ENCODE measurements at regions not wholly inside any gene's neighbourhood (a gene's known extent, or its start where the extent isn't known, plus 50 kb on each side); places are given as distances from the start of the nearest gene placed in this dataset.

DNA sequence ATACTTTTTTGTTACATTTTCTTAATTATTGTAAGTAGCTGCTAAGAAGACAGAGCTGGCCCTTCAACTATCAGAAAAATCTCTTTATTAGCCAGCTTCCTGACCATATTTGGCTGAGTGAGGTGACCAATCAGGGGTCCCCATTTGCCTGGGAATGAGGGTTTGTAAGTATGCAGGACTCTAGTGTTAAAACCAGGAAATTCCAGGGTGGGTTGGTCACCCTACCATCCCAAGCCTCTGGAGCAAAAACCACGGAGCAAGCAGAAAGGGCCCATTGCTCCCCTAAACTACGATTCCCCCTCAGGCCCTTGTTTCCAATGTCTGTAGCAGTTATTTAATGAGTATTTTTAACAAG is 165.6 kb upstream of the NCKAP5 start:
- no peaks in the 10 kb centered on the region for H3K4me1 ChIP-seq (ENCODE audit: control insufficient read depth in 2 of 2, insufficient read depth in 2 of 2, low read length in 2 of 2)
- no peaks in the 10 kb centered on the region for H4K20me1 ChIP-seq (ENCODE audit: control insufficient read depth, insufficient read depth, low read length, poor library complexity, severe bottlenecking)
- H2AFZ ChIP-seq (ENCODE audit: insufficient read depth, low read depth, low read length, poor library complexity, severe bottlenecking) = no peak overlapping the region
- no peak overlapping the region for H3K4me2 ChIP-seq (replicated peaks; ENCODE audit: low read depth, low read length, poor library complexity, severe bottlenecking)
- TF ChIP-seq, protein P1, sequence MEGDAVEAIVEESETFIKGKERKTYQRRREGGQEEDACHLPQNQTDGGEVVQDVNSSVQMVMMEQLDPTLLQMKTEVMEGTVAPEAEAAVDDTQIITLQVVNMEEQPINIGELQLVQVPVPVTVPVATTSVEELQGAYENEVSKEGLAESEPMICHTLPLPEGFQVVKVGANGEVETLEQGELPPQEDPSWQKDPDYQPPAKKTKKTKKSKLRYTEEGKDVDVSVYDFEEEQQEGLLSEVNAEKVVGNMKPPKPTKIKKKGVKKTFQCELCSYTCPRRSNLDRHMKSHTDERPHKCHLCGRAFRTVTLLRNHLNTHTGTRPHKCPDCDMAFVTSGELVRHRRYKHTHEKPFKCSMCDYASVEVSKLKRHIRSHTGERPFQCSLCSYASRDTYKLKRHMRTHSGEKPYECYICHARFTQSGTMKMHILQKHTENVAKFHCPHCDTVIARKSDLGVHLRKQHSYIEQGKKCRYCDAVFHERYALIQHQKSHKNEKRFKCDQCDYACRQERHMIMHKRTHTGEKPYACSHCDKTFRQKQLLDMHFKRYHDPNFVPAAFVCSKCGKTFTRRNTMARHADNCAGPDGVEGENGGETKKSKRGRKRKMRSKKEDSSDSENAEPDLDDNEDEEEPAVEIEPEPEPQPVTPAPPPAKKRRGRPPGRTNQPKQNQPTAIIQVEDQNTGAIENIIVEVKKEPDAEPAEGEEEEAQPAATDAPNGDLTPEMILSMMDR (IDR thresholded peaks at IDR 0.05) = no peak
- no peak for TF ChIP-seq EZH2 (IDR thresholded peaks at IDR 0.05; ENCODE audit: borderline replicate concordance, insufficient read depth, low read depth, low read length, poor library complexity, severe bottlenecking)
- peaks cover 4% of the 10 kb centered on the region for H3K27me3 Mint-ChIP-seq
- no peaks in the 10 kb centered on the region for H3K36me3 ChIP-seq (replicated peaks in 1 of 2; ENCODE audit: control extremely low read depth in 1 of 2, control insufficient read depth in 1 of 2, extremely low read depth in 1 of 2, insufficient read depth in 2 of 2, low read length in 1 of 2)
- intact Hi-C loops (cut with micrococcal nuclease) = no loop called here
- no peak overlapping the region for H3K27ac Mint-ChIP-seq
- ChIA-PET POLR2A (no interaction called here), CTCF (no interaction called here)
- H3K9me3 ChIP-seq (ENCODE audit: control extremely low read depth in 1 of 3, control insufficient read depth in 2 of 3, insufficient read depth in 1 of 3, low read length in 2 of 3) = peaks cover 0 to 6% (median 0%) of the 10 kb centered on the region in 3 donors
- no peaks in the 10 kb centered on the region for H3K79me2 ChIP-seq (ENCODE audit: control insufficient read depth, insufficient read depth, low read length)
- no CpG with 5 or more reads among the region's 2 CpGs for WGBS (ENCODE audit: insufficient coverage)
- no peak for DNase-seq
- no peak overlapping the region for H3K9ac ChIP-seq (ENCODE audit: low read length)
- H3K4me3 Mint-ChIP-seq = no peak overlapping the region
- H3K4me3 ChIP-seq (ENCODE audit: control extremely low read depth in 1 of 5, extremely low read depth in 1 of 5, insufficient read depth in 1 of 5, low read depth in 2 of 5, low read length in 4 of 5) = no peak overlapping the region
- peaks cover 0 to 2% (median 0%) of the 10 kb centered on the region in 4 experiments for H3K27me3 ChIP-seq (replicated peaks in 1 of 4; ENCODE audit: control extremely low read depth in 1 of 4, control insufficient read depth in 3 of 4, insufficient read depth in 4 of 4, low read length in 3 of 4)
- H3K4me1 Mint-ChIP-seq = no peaks in the 10 kb centered on the region
- ATAC-seq (ENCODE audit: low read depth) = no peak
- H3K27ac ChIP-seq (ENCODE audit: low read length in 2 of 2) = no peak overlapping the region
- no peaks in the 10 kb centered on the region for H3K9me3 Mint-ChIP-seq (ENCODE audit: insufficient read depth)

DNA sequence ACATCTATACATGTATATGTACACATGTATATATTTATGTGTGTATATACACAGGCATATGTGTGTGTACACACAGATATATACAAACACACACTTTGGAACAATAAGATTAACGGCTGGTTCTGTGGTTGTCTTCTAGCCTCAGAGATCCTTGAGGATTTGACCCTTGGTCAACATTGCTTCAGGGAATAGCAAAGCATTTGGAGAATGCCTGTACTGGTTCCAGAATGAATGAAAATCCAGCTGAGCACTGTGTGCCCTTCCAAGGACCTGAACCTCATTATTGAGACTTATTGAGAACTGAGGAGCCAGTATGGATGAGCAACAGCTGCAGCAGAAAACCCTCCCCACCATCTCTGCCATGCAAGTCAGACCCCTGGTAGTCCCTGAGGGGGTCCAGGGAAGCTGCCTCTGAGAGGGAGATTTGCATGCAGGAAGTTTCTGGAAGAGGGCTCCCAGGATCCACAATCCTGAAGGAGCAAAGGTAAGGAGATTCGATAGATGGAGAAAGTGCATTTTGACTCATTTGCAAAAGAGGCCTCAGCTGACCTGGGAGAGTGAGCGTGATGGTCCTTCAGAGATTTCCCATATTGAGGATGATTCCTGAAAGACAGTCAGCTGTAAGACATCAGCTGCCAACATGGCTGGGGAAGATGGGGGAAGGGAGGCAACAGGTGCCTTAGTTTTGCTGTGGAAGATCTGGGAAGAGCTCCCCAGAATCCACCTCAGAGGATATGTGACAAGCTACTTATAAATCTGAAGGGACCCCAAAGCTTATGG is 166.6 kb upstream of the NCKAP5 start:
- Histone ChIP-seq H3K27me3 (replicated peaks in 1 of 4; ENCODE audit: control extremely low read depth in 1 of 4, control insufficient read depth in 3 of 4, insufficient read depth in 4 of 4, low read length in 3 of 4) (peaks cover 0 to 2% (median 0%) of the 10 kb centered on the region in 4 experiments), H4K20me1 (ENCODE audit: control insufficient read depth, insufficient read depth, low read length, poor library complexity, severe bottlenecking) (no peaks in the 10 kb centered on the region), H3K36me3 (replicated peaks in 1 of 2; ENCODE audit: control extremely low read depth in 1 of 2, control insufficient read depth in 1 of 2, extremely low read depth in 1 of 2, insufficient read depth in 2 of 2, low read length in 1 of 2) (no peaks in the 10 kb centered on the region), H3K79me2 (ENCODE audit: control insufficient read depth, insufficient read depth, low read length) (no peaks in the 10 kb centered on the region), H3K9ac (ENCODE audit: low read length) (no peak overlapping the region), H2AFZ (ENCODE audit: insufficient read depth, low read depth, low read length, poor library complexity, severe bottlenecking) (no peak overlapping the region), H3K4me2 (replicated peaks; ENCODE audit: low read depth, low read length, poor library complexity, severe bottlenecking) (no peak overlapping the region), H3K9me3 (ENCODE audit: control extremely low read depth in 1 of 3, control insufficient read depth in 2 of 3, insufficient read depth in 1 of 3, low read length in 2 of 3) (peaks cover 0 to 6% (median 0%) of the 10 kb centered on the region in 3 donors), H3K27ac (ENCODE audit: low read length in 2 of 2) (no peak overlapping the region), H3K4me3 (ENCODE audit: control extremely low read depth in 1 of 5, extremely low read depth in 1 of 5, insufficient read depth in 1 of 5, low read depth in 2 of 5, low read length in 4 of 5) (no peak overlapping the region), H3K4me1 (ENCODE audit: control insufficient read depth in 2 of 2, insufficient read depth in 2 of 2, low read length in 2 of 2) (no peaks in the 10 kb centered on the region)
- 100% methylated on average over 3 of the region's 3 CpGs for WGBS (ENCODE audit: insufficient coverage)
- Mint-ChIP-seq H3K4me3 (no peak overlapping the region), H3K27ac (no peak overlapping the region), H3K9me3 (ENCODE audit: insufficient read depth) (no peaks in the 10 kb centered on the region), H3K4me1 (no peaks in the 10 kb centered on the region), H3K27me3 (peaks cover 4% of the 10 kb centered on the region)
- no peak for DNase-seq
- POLR2A ChIA-PET = no interaction called here
- intact Hi-C loops (cut with micrococcal nuclease) = no loop called here
- CTCF ChIA-PET = no interaction called here
- TF ChIP-seq, protein P1 (IDR thresholded peaks at IDR 0.05) = no peak
- TF ChIP-seq EZH2 (IDR thresholded peaks at IDR 0.05; ENCODE audit: borderline replicate concordance, insufficient read depth, low read depth, low read length, poor library complexity, severe bottlenecking) = no peak
- ATAC-seq (ENCODE audit: low read depth) = no peak
